ENCODE measurements at regions not wholly inside any gene's neighbourhood (a gene's known extent, or its start where the extent isn't known, plus 50 kb on each side); places are given as distances from the start of the nearest gene placed in this dataset.

GRCh38 chr2:67713376-67713775 lies 316.2 kb downstream of the ETAA1 start:
- no peaks in the 10 kb centered on the region for H3K4me1 ChIP-seq
- H4K20me1 ChIP-seq, result no peaks in the 10 kb centered on the region
- no peak overlapping the region for H3K4me2 ChIP-seq
- H3K27ac ChIP-seq, result no peak overlapping the region
- H3K9me3 ChIP-seq (replicated peaks in 1 of 11), result no peaks in the 10 kb centered on the region
- no peaks in the 10 kb centered on the region for H3K27me3 ChIP-seq
- no peak for TF ChIP-seq Cebpa-rat (IDR thresholded peaks at IDR 0.05)
- no peak overlapping the region for H3K4me3 ChIP-seq
- no peak overlapping the region for H3K9ac ChIP-seq
- no peaks in the 10 kb centered on the region for H3K36me3 ChIP-seq

DNA sequence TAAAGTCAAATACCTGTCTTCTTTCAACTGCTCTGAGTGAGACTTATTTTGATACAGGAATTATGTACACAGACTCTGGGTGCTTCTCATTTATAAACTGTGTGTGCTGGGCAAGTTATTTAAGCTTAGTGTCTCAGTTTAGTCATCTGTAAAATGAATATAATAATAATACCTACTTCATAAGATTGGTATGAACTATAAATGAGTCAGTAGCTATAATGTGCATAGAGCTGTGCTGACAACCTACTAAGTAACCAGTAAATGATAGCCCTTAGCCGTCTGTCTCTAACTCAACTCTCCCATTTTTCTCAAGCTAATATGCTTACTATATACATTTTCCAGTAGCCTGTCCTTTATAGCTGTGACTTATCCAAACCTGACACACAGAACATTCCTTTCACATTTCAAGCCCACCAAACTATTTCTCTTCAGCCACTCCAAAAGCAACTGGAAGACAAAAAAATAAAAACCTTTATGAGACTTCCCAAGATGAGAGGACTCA lies 319.8 kb downstream of the ETAA1 start:
- TF ChIP-seq Cebpa-rat (IDR thresholded peaks at IDR 0.05), result no peak
- no peaks in the 10 kb centered on the region for H4K20me1 ChIP-seq
- H3K9ac ChIP-seq, result no peak overlapping the region
- no peaks in the 10 kb centered on the region for H3K36me3 ChIP-seq
- peaks cover 14 to 22% (median 18%) of the 10 kb centered on the region in 11 experiments for H3K9me3 ChIP-seq (replicated peaks in 1 of 11)
- H3K27ac ChIP-seq, result no peak overlapping the region
- no peaks in the 10 kb centered on the region for H3K27me3 ChIP-seq
- H3K4me2 ChIP-seq, result no peak overlapping the region
- H3K4me1 ChIP-seq, result no peaks in the 10 kb centered on the region
- H3K4me3 ChIP-seq, result no peak overlapping the region

DNA sequence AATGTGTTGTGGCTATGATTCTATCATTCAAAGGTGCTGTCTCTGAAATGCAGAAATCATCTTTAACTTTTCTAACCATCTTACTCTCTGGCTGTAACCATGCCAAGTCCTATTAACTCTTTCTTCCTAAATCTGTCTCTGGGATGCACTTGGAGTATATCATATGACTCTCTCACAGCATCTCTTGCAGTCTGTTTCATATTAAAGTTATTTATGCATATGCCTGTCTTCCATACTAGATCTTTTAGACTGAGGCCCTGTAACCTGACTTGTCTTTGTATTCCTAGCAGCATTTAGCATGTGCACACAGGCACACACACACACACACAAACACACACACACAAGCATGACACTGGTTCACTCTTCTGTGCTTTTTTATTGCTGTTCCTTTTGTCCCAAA lies 320.6 kb downstream of the ETAA1 start:
- H4K20me1 ChIP-seq, result no peaks in the 10 kb centered on the region
- no peaks in the 10 kb centered on the region for H3K27me3 ChIP-seq
- no peak overlapping the region for H3K4me2 ChIP-seq
- no peak overlapping the region for H3K9ac ChIP-seq
- no peak overlapping the region for H3K4me3 ChIP-seq
- H3K9me3 ChIP-seq (replicated peaks in 1 of 11), result peaks cover 18 to 29% (median 25%) of the 10 kb centered on the region in 11 experiments
- no peaks in the 10 kb centered on the region for H3K36me3 ChIP-seq
- TF ChIP-seq Cebpa-rat (IDR thresholded peaks at IDR 0.05), result no peak
- no peak overlapping the region for H3K27ac ChIP-seq
- H3K4me1 ChIP-seq, result no peaks in the 10 kb centered on the region

DNA sequence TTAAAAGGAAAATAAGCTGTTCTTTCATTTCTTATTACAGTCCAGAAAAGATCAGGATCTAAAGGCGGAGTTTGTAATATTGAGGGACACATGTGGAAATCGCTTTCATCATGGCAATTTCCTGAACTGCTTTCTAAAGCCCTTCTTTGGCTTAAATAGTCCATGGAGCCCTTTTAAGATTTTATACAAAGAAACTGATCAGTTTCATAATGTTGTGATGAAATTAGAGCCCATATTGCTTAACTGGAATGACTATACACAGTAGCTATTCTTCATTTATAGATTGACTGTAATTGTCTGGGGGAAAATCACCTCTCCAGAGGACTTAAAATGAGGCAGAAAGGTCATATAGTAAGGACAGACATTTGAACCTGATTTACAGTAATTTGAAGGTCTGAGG lies 322.2 kb downstream of the ETAA1 start:
- Histone ChIP-seq H3K36me3 (no peaks in the 10 kb centered on the region), H3K27me3 (no peaks in the 10 kb centered on the region), H3K4me2 (no peak overlapping the region), H3K4me1 (no peaks in the 10 kb centered on the region), H4K20me1 (no peaks in the 10 kb centered on the region), H3K9ac (no peak overlapping the region), H3K9me3 (replicated peaks in 1 of 11) (peaks cover 18 to 35% (median 26%) of the 10 kb centered on the region in 11 experiments), H3K27ac (no peak overlapping the region), H3K4me3 (no peak overlapping the region)
- TF ChIP-seq Cebpa-rat (IDR thresholded peaks at IDR 0.05), result no peak

GRCh38 chr2:67721516-67721915 lies 324.4 kb downstream of the ETAA1 start:
- H4K20me1 ChIP-seq, result no peaks in the 10 kb centered on the region
- H3K9ac ChIP-seq, result no peak overlapping the region
- H3K4me2 ChIP-seq, result no peak overlapping the region
- no peak overlapping the region for H3K27ac ChIP-seq
- H3K36me3 ChIP-seq, result no peaks in the 10 kb centered on the region
- H3K27me3 ChIP-seq, result no peaks in the 10 kb centered on the region
- peaks cover 18 to 35% (median 26%) of the 10 kb centered on the region in 11 experiments for H3K9me3 ChIP-seq (replicated peaks in 1 of 11)
- H3K4me3 ChIP-seq, result no peak overlapping the region
- TF ChIP-seq Cebpa-rat (IDR thresholded peaks at IDR 0.05), result no peak
- no peaks in the 10 kb centered on the region for H3K4me1 ChIP-seq

DNA sequence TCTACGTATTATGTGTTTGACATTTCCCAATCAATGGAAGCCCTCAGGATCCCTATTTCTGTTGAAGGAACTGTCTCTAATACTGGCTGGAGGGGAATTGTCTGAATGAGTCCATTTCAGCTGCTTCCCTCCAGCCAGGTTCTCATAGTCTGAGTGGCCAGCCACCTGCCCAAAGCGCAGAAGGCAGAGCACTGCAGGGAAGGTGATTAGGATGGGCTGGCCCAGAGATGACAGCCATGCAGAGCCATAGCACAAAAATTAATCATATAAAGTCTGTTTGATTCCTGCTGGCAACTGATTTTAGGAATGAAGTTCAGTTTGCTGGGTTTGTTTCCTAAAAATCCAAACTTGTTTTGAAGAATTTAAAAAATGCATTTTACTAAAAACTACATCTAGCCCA lies 327.1 kb downstream of the ETAA1 start:
- H3K9me3 ChIP-seq (replicated peaks in 1 of 11), result peaks cover 18 to 35% (median 26%) of the 10 kb centered on the region in 11 experiments

GRCh38 chr2:67725731-67726130 lies 328.6 kb downstream of the ETAA1 start:
- Histone ChIP-seq H4K20me1 (no peaks in the 10 kb centered on the region), H3K9ac (no peak overlapping the region), H3K4me2 (no peak overlapping the region), H3K9me3 (replicated peaks in 1 of 11) (peaks cover 14 to 25% (median 18%) of the 10 kb centered on the region in 11 experiments), H3K36me3 (no peaks in the 10 kb centered on the region), H3K27me3 (no peaks in the 10 kb centered on the region), H3K4me3 (no peak overlapping the region), H3K4me1 (no peaks in the 10 kb centered on the region), H3K27ac (no peak overlapping the region)
- TF ChIP-seq Cebpa-rat (IDR thresholded peaks at IDR 0.05), result no peak

More for the DNA sequence above, 327.1 kb downstream of the ETAA1 start:
- H3K36me3 ChIP-seq, result no peaks in the 10 kb centered on the region
- no peaks in the 10 kb centered on the region for H3K4me1 ChIP-seq
- H3K4me2 ChIP-seq, result no peak overlapping the region
- no peak overlapping the region for H3K9ac ChIP-seq
- no peak overlapping the region for H3K27ac ChIP-seq
- no peaks in the 10 kb centered on the region for H3K27me3 ChIP-seq
- no peak for TF ChIP-seq Cebpa-rat (IDR thresholded peaks at IDR 0.05)
- H3K4me3 ChIP-seq, result no peak overlapping the region
- no peaks in the 10 kb centered on the region for H4K20me1 ChIP-seq

DNA sequence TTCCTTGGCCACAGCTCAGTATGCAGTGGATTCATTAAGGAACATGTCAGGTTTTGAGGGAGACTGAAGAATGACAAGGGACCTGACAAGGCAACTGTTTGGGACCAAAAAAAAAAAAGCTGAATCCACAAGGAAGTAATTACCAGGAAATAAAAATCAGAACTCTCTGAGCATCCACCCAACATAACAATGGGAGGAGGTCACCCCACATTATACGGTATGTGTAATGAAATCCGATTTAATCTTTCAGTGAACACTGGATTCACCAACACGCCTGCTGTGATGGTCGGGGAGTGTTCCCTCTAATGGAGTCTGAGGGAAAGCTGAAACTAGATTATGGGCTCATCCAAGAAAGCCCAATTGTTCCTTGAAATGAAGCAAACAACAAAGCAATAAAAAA lies 329.3 kb downstream of the ETAA1 start:
- Histone ChIP-seq H3K4me3 (no peak overlapping the region), H3K27me3 (no peaks in the 10 kb centered on the region), H3K4me1 (no peaks in the 10 kb centered on the region), H3K9me3 (replicated peaks in 1 of 11) (peaks cover 7 to 19% (median 11%) of the 10 kb centered on the region in 11 experiments), H4K20me1 (no peaks in the 10 kb centered on the region), H3K9ac (no peak overlapping the region), H3K27ac (no peak overlapping the region), H3K4me2 (no peak overlapping the region), H3K36me3 (no peaks in the 10 kb centered on the region)
- TF ChIP-seq Cebpa-rat (IDR thresholded peaks at IDR 0.05), result no peak

DNA sequence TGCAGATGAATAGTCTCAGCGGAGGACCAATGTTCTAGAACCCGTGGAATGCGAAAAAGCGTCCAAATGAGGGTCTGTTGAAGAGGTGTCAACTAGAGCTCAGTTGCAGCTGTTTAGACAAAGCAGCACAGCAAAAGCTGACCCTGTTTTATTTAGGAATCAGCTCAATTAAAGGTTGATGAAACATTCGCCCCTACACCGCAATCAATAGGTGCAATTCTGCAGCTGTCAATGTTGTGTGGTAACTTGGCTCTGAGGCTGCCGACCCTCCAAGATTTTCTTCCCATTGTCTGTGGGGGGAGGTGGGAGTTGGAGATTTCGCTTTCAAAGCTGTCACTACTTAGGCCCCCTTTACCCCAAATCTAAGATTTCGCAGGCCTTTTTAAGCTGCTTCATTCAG lies 330.0 kb downstream of the ETAA1 start:
- Histone ChIP-seq H3K4me2 (no peak overlapping the region), H3K27me3 (no peaks in the 10 kb centered on the region), H4K20me1 (no peaks in the 10 kb centered on the region), H3K36me3 (no peaks in the 10 kb centered on the region), H3K4me1 (no peaks in the 10 kb centered on the region), H3K27ac (no peak overlapping the region), H3K9me3 (replicated peaks in 1 of 11) (peaks cover 0 to 11% (median 4%) of the 10 kb centered on the region in 11 experiments; a peak in 18 of 22 replicates), H3K4me3 (no peak overlapping the region), H3K9ac (no peak overlapping the region)
- TF ChIP-seq Cebpa-rat (IDR thresholded peaks at IDR 0.05), result no peak

GRCh38 chr2:67727623-67728022 lies 330.5 kb downstream of the ETAA1 start:
- no peak overlapping the region for H3K27ac ChIP-seq
- no peak overlapping the region for H3K9ac ChIP-seq
- H3K27me3 ChIP-seq, result no peaks in the 10 kb centered on the region
- no peaks in the 10 kb centered on the region for H4K20me1 ChIP-seq
- peaks cover 0 to 6% (median 0%) of the 10 kb centered on the region in 11 experiments; a peak in 6 of 22 replicates for H3K9me3 ChIP-seq (replicated peaks in 1 of 11)
- TF ChIP-seq Cebpa-rat (IDR thresholded peaks at IDR 0.05), result no peak
- H3K4me2 ChIP-seq, result no peak overlapping the region
- H3K36me3 ChIP-seq, result no peaks in the 10 kb centered on the region
- H3K4me1 ChIP-seq, result no peaks in the 10 kb centered on the region
- H3K4me3 ChIP-seq, result no peak overlapping the region
